Esophagus squamous epithelium (tissue), 5 donors: ENCODE measurements at regions not wholly inside any gene's neighbourhood (a gene's known extent, or its start where the extent isn't known, plus 50 kb on each side); places are given as distances from the start of the nearest gene placed in this dataset.

Source experiments
- DNase-seq: peaks from one replicate; lab custom pipeline; 2025; lab: John Stamatoyannopoulos, UW
- H3K27ac ChIP-seq, 4 donors: fragments of 200-600 bp; sonication (generic); one replicate each; pipeline ENCODE4 v1.5.1; 2016 to 2019; ENCODE audit warnings: mild to moderate bottlenecking in 1 of 4
- H3K27me3 ChIP-seq, 4 donors: fragments of 200-600 bp; sonication (generic); 1 replicate in 3 of 4; 2 replicates in 1 of 4; pipeline versions ENCODE4 v1.5.1 to v1.6.0; 2017 to 2021; ENCODE audit warnings: antibody characterized with exemption in 1 of 4
- H3K36me3 ChIP-seq, 3 donors: fragments of 200-600 bp; sonication (generic); one replicate each; pipeline ENCODE4 v1.5.1; 2016 to 2019
- H3K4me1 ChIP-seq, 3 donors: fragments of 200-600 bp; sonication (generic); one replicate each; pipeline ENCODE4 v1.5.1; 2017 to 2019
- H3K4me3 ChIP-seq, 4 donors: fragments of 200-600 bp; sonication (generic); 1 replicate in 3 of 4; 2 replicates in 1 of 4; pipeline ENCODE4 v1.5.1; 2016 to 2019; ENCODE audit warnings: mild to moderate bottlenecking in 2 of 4, moderate library complexity in 1 of 4
- H3K9me3 ChIP-seq, 3 donors: fragments of 200-600 bp; sonication (generic); one replicate each; pipeline ENCODE4 v1.5.1; 2016 to 2019
- CTCF ChIP-seq, 6 experiments: fragments of 450-650 bp in 4 of 6; fragments of 200-600 bp in 2 of 6; sonication (generic) in 2 of 6; IDR thresholded peaks; one replicate each; pipeline ENCODE4 v1.5.1; 2016 to 2019; ENCODE audit warnings: antibody characterized with exemption in 6 of 6, mild to moderate bottlenecking in 4 of 6, moderate library complexity in 4 of 6
- POLR2A ChIP-seq, 4 donors: fragments of 450-650 bp; IDR thresholded peaks; one replicate each; pipeline ENCODE4 v1.6.1; 2017; ENCODE audit warnings: antibody characterized with exemption in 4 of 4, mild to moderate bottlenecking in 4 of 4, moderate library complexity in 3 of 4
- WGBS, 2 donors: methylation state at CpG; one replicate each; pipeline ENCODE4 v1.1.5; 2018; 5-methylcytosine and 5-hydroxymethylcytosine counted together
- intact Hi-C: fragments of 100-400 bp; cut with DNase I; formaldehyde crosslinking; loops from one replicate; pipeline ENCODE4 v1.15.0; 2022
- donor health status: DM: yes; HTN: yes; CAD: no.

- WGBS, 2 donors = 66 to 82% methylated on average over 3 of the region's 4 CpGs
- no peaks in the 10 kb centered on the region for H3K9me3 ChIP-seq
- H3K36me3 ChIP-seq = no peaks in the 10 kb centered on the region
- peaks cover 0 to 16% (median 0%) of the 10 kb centered on the region in 4 donors for H3K27me3 ChIP-seq
- TF ChIP-seq CTCF (IDR thresholded peaks at IDR 0.05) (no peak), POLR2A (IDR thresholded peaks at IDR 0.05) (no peak)
- no peak overlapping the region for H3K27ac ChIP-seq
- no peaks in the 10 kb centered on the region for H3K4me1 ChIP-seq
- DNase-seq = no peak
- no peak overlapping the region for H3K4me3 ChIP-seq
- intact Hi-C loops = no loop called here
These were observed 134.9 kb downstream of the NXPE2 start for GRCh38 chr11:114813189-114813718.

- no peak overlapping the region for H3K4me3 ChIP-seq
- no peak for TF ChIP-seq POLR2A (IDR thresholded peaks at IDR 0.05)
- no peak for TF ChIP-seq CTCF (IDR thresholded peaks at IDR 0.05)
These were observed 136.8 kb downstream of the NXPE2 start for GRCh38 chr11:114815176-114815575.

GRCh38 chr11:114815761-114816160 lies 137.4 kb downstream of the NXPE2 start:
- Histone ChIP-seq H3K36me3 (no peaks in the 10 kb centered on the region), H3K27ac (no peak overlapping the region), H3K27me3 (peaks cover 0 to 27% (median 0%) of the 10 kb centered on the region in 4 donors), H3K4me1 (no peaks in the 10 kb centered on the region), H3K9me3 (no peaks in the 10 kb centered on the region), H3K4me3 (no peak overlapping the region)
- no peak for TF ChIP-seq CTCF (IDR thresholded peaks at IDR 0.05)
- no peak for TF ChIP-seq POLR2A (IDR thresholded peaks at IDR 0.05)
- no peak for DNase-seq
- intact Hi-C loops = no loop called here
- WGBS, 2 donors = 74 to 94% methylated on average over 1 of the region's 1 CpG

More at GRCh38 chr11:114815176-114815575, 136.8 kb downstream of the NXPE2 start:
- H3K4me1 ChIP-seq = no peaks in the 10 kb centered on the region
- H3K36me3 ChIP-seq = no peaks in the 10 kb centered on the region
- H3K27ac ChIP-seq = no peak overlapping the region
- H3K27me3 ChIP-seq = peaks cover 0 to 27% (median 0%) of the 10 kb centered on the region in 4 donors
- H3K9me3 ChIP-seq = no peaks in the 10 kb centered on the region
- DNase-seq = no peak
- intact Hi-C loops = no loop called here

- intact Hi-C loops = no loop called here
- DNase-seq = no peak
- Histone ChIP-seq H3K9me3 (no peaks in the 10 kb centered on the region), H3K36me3 (no peaks in the 10 kb centered on the region), H3K27ac (no peak overlapping the region), H3K4me3 (no peak overlapping the region), H3K27me3 (peaks cover 0 to 27% (median 0%) of the 10 kb centered on the region in 4 donors), H3K4me1 (no peaks in the 10 kb centered on the region)
- TF ChIP-seq POLR2A (IDR thresholded peaks at IDR 0.05) = no peak
- TF ChIP-seq CTCF (IDR thresholded peaks at IDR 0.05) = no peak
- WGBS, 2 donors = 77% methylated on average over 2 of the region's 2 CpGs
These were observed 138.5 kb downstream of the NXPE2 start for GRCh38 chr11:114816791-114817190.

- 23 to 35% methylated on average over 6 of the region's 6 CpGs for WGBS, 2 donors
- TF ChIP-seq CTCF (IDR thresholded peaks at IDR 0.05) = no peak
- TF ChIP-seq POLR2A (IDR thresholded peaks at IDR 0.05) = no peak
These were observed 140.1 kb downstream of the NXPE2 start for GRCh38 chr11:114818382-114818781.

More at GRCh38 chr11:114818382-114818781, 140.1 kb downstream of the NXPE2 start:
- Histone ChIP-seq H3K9me3 (no peaks in the 10 kb centered on the region), H3K36me3 (no peaks in the 10 kb centered on the region), H3K4me1 (no peaks in the 10 kb centered on the region), H3K27ac (no peak overlapping the region), H3K4me3 (no peak overlapping the region), H3K27me3 (peaks cover 0 to 27% (median 0%) of the 10 kb centered on the region in 4 donors)
- intact Hi-C loops = no loop called here
- no peak for DNase-seq
